OCI-LY3 (cell line): ENCODE measurements at regions not wholly inside any gene's neighbourhood (a gene's known extent, or its start where the extent isn't known, plus 50 kb on each side); places are given as distances from the start of the nearest gene placed in this dataset.

Source experiments
- EZH2phosphoT487 ChIP-seq: fragments of 200-600 bp; shearing (Covaris generic); IDR thresholded peaks from 2 replicates; pipeline ENCODE4 v1.6.1; 2018; ENCODE audit warnings: antibody characterized with exemption, mixed run types, low read depth
- TF ChIP-seq, protein P1 (sequence below): fragments of 200-600, 300-600 bp; sonication (generic); IDR thresholded peaks from 2 replicates; pipeline ENCODE4 v1.5.1; 2014; ENCODE audit warnings: antibody characterized with exemption, low read length, low read depth

- no peak for TF ChIP-seq EZH2phosphoT487
- TF ChIP-seq, protein P1, sequence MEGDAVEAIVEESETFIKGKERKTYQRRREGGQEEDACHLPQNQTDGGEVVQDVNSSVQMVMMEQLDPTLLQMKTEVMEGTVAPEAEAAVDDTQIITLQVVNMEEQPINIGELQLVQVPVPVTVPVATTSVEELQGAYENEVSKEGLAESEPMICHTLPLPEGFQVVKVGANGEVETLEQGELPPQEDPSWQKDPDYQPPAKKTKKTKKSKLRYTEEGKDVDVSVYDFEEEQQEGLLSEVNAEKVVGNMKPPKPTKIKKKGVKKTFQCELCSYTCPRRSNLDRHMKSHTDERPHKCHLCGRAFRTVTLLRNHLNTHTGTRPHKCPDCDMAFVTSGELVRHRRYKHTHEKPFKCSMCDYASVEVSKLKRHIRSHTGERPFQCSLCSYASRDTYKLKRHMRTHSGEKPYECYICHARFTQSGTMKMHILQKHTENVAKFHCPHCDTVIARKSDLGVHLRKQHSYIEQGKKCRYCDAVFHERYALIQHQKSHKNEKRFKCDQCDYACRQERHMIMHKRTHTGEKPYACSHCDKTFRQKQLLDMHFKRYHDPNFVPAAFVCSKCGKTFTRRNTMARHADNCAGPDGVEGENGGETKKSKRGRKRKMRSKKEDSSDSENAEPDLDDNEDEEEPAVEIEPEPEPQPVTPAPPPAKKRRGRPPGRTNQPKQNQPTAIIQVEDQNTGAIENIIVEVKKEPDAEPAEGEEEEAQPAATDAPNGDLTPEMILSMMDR, result no peak
Observed at GRCh38 chr11:109205312-109205711, 216.7 kb upstream of the C11orf87 start.
